SK-N-SH (cell line): ENCODE measurements at regions not wholly inside any gene's neighbourhood (a gene's known extent, or its start where the extent isn't known, plus 50 kb on each side); places are given as distances from the start of the nearest gene placed in this dataset.

Experiments used
- CTCF ChIA-PET: fragments of 300-600, 350-600 bp; formaldehyde crosslinking; extraction: SDS; loops from one replicate; lab custom pipeline; 2021; lab: Yijun Ruan, JAX
- POLR2A ChIA-PET: fragments of 350-600 bp; sonication (Branson Sonifier 250); formaldehyde crosslinking; extraction: SDS; loops from one replicate; lab custom pipeline; 2020; ENCODE audit warnings: antibody characterized with exemption, inconsistent platforms; lab: Yijun Ruan, JAX
- DNase-seq: peaks from one replicate; pipeline ENCODE4 v3.0.0; 2012
- H2AFZ ChIP-seq: fragments of 200-600 bp; sonication (generic); 2 replicates; pipeline ENCODE4 v1.8.1; 2016; ENCODE audit warnings: antibody characterized with exemption, mild to moderate bottlenecking, low read depth
- H3F3A ChIP-seq: fragments of 200-600 bp; sonication (generic); replicated peaks from 2 replicates; pipeline ENCODE3; 2016; ENCODE audit warnings: antibody characterized with exemption, mild to moderate bottlenecking; ENCODE audit not compliant: insufficient read depth
- H3K27ac ChIP-seq, 2 experiments: fragments of 200-500 bp in 1 of 2; fragments of 200-600 bp in 1 of 2; sonication (Bioruptor generic) in 1 of 2; sonication (generic), shearing (Covaris generic) in 1 of 2; 2 replicates each; pipeline versions ENCODE4 v1.5.1 to v1.6.1; 2014 to 2016; ENCODE audit warnings: low read depth in 2 of 2, inconsistent platforms in 1 of 2, low read length in 1 of 2, mild to moderate bottlenecking in 1 of 2, mixed read lengths in 1 of 2
- H3K27me3 ChIP-seq: fragments of 200-600 bp; sonication (generic), shearing (Covaris generic); 2 replicates; pipeline ENCODE4 v1.6.1; 2016; ENCODE audit warnings: mixed run types; ENCODE audit not compliant: insufficient read depth
- H3K36me3 ChIP-seq, 2 experiments: fragments of 200-500 bp in 1 of 2; fragments of 200-600 bp in 1 of 2; sonication (Bioruptor generic) in 1 of 2; sonication (generic) in 1 of 2; replicated peaks in 1 of 2; 2 replicates each; pipeline versions ENCODE3 to v1.5.1; 2014 to 2016; ENCODE audit warnings: low read length in 1 of 2, mild to moderate bottlenecking in 1 of 2; ENCODE audit not compliant: insufficient read depth in 2 of 2, control insufficient read depth in 1 of 2
- H3K4me1 ChIP-seq, 2 experiments: fragments of 200-500 bp in 1 of 2; fragments of 200-600 bp in 1 of 2; sonication (Bioruptor generic) in 1 of 2; sonication (generic), shearing (Covaris generic) in 1 of 2; 2 replicates each; pipeline versions ENCODE4 v1.5.1 to v1.6.1; 2014 to 2016; ENCODE audit warnings: low read depth in 1 of 2, low read length in 1 of 2, mixed run types in 1 of 2; ENCODE audit not compliant: insufficient read depth in 2 of 2, control insufficient read depth in 1 of 2
- H3K4me2 ChIP-seq: fragments of 200-600 bp; sonication (generic), shearing (Covaris generic); 2 replicates; pipeline ENCODE4 v1.6.1; 2017; ENCODE audit warnings: mixed run types
- H3K4me3 ChIP-seq, 2 experiments: fragments of 200-500 bp in 1 of 2; fragments of 200-600 bp in 1 of 2; sonication (Bioruptor generic) in 1 of 2; sonication (generic), shearing (Covaris generic) in 1 of 2; 2 replicates each; pipeline versions ENCODE4 v1.5.1 to v1.8.1; 2014 to 2016; ENCODE audit warnings: low read depth in 2 of 2, inconsistent platforms in 1 of 2, low read length in 1 of 2, mild to moderate bottlenecking in 1 of 2, mixed read lengths in 1 of 2, moderate library complexity in 1 of 2
- H3K79me2 ChIP-seq: fragments of 200-600 bp; sonication (generic); 2 replicates; pipeline ENCODE4 v1.8.1; 2017; ENCODE audit warnings: mild to moderate bottlenecking; ENCODE audit not compliant: insufficient read depth
- H3K9ac ChIP-seq: fragments of 200-600 bp; sonication (generic); 2 replicates; pipeline ENCODE4 v1.6.1; 2017; ENCODE audit warnings: mixed run types
- H3K9me2 ChIP-seq: fragments of 200-600 bp; sonication (generic); 2 replicates; pipeline ENCODE4 v1.6.1; 2017; ENCODE audit warnings: mixed run types
- H3K9me3 ChIP-seq: fragments of 200-600 bp; sonication (generic); 2 replicates; pipeline ENCODE4 v1.6.1; 2017; ENCODE audit warnings: mixed run types, mild to moderate bottlenecking, moderate library complexity
- H4K20me1 ChIP-seq: fragments of 200-600 bp; sonication (generic); 2 replicates; pipeline ENCODE4 v1.6.1; 2017; ENCODE audit warnings: mild to moderate bottlenecking, mixed run types; ENCODE audit not compliant: insufficient read depth
- EZH2phosphoT487 ChIP-seq: fragments of 200-600 bp; sonication (generic); IDR thresholded peaks from 2 replicates; pipeline ENCODE4 v1.6.1; 2017; ENCODE audit warnings: low read depth, mixed run types, mild to moderate bottlenecking, antibody characterized with exemption, moderate library complexity, borderline replicate concordance
- FOSL2 ChIP-seq: IDR thresholded peaks from 2 replicates; pipeline ENCODE4 v1.4.0; 2012; ENCODE audit warnings: low read depth, mild to moderate bottlenecking, moderate library complexity, borderline replicate concordance
- GATA2 ChIP-seq: sonication (generic); formaldehyde crosslinking; IDR thresholded peaks from 2 replicates; pipeline ENCODE4 v1.5.0; 2020; ENCODE audit warnings: mild to moderate bottlenecking, missing genetic modification reagents
- JUND ChIP-seq: IDR thresholded peaks from 2 replicates; pipeline ENCODE4 v1.4.0; 2012
- MEF2A ChIP-seq: IDR thresholded peaks from 2 replicates; pipeline ENCODE4 v1.4.0; 2012; ENCODE audit warnings: low read depth, borderline replicate concordance
- MXI1 ChIP-seq: IDR thresholded peaks from 2 replicates; pipeline ENCODE4 v1.6.1; 2012; ENCODE audit warnings: mild to moderate bottlenecking, low read depth, low read length, improper control_type of control experiment
- RFX5 ChIP-seq: IDR thresholded peaks from 2 replicates; pipeline ENCODE4 v1.6.1; 2012; ENCODE audit warnings: mild to moderate bottlenecking, improper control_type of control experiment, low read length
- TEAD4 ChIP-seq: IDR thresholded peaks from 2 replicates; pipeline ENCODE4 v1.4.0; 2012; ENCODE audit warnings: mild to moderate bottlenecking, borderline replicate concordance; ENCODE audit not compliant: insufficient read depth
- YY1 ChIP-seq: IDR thresholded peaks from 2 replicates; pipeline ENCODE4 v1.4.0; 2012; ENCODE audit warnings: low read depth, mild to moderate bottlenecking
- WGBS: methylation state at CpG from one replicate; pipeline ENCODE4 v1.1.6; 2017; ENCODE audit warnings: low lambda C conversion rate; 5-methylcytosine and 5-hydroxymethylcytosine counted together
- TF ChIP-seq, protein P1 (sequence below): fragments of 150-350 bp; IDR thresholded peaks from 2 replicates; pipeline ENCODE4 v1.6.1; 2017; ENCODE audit warnings: antibody characterized with exemption, low read length, low read depth, borderline replicate concordance
- TF ChIP-seq, protein P2 (sequence below): fragments of 200-600 bp; sonication (generic); IDR thresholded peaks from 2 replicates; pipeline ENCODE4 v1.6.1; 2017; ENCODE audit warnings: antibody characterized with exemption, mild to moderate bottlenecking, moderate library complexity
- TF ChIP-seq, protein P3 (sequence below): IDR thresholded peaks from 2 replicates; pipeline ENCODE4 v1.4.0; 2012; ENCODE audit warnings: low read depth, borderline replicate concordance

DNA sequence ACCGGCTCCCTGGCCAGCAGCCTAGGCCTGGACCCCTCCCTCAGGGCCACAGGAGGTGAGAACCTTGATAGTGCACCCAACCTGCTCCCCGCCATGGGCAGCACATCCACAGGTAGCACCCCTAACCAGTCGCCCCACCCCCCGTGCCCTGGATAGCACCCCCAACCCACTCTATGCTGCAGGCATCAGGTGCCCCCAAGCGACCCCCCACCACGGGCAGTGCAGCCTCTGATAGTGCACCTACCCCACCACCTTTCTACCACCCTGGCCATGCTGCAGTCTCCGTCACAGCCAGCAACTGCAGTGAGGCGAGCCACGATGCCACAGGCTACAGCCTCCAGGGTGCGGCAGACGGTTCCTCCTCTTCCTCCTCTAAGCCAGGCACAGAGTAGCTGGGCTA is 55.6 kb downstream of the SOWAHC start:
- no peak overlapping the region for H3K4me2 ChIP-seq
- H3F3A ChIP-seq: no peaks in the 10 kb centered on the region
- ChIA-PET POLR2A (no interaction called here), CTCF (interaction anchor here (0.7 kb wide), 1 partner anchor 1978 kb away, joined by 3 read pairs; no protein-coding TSS in a partner anchor)
- TF ChIP-seq, protein P1, sequence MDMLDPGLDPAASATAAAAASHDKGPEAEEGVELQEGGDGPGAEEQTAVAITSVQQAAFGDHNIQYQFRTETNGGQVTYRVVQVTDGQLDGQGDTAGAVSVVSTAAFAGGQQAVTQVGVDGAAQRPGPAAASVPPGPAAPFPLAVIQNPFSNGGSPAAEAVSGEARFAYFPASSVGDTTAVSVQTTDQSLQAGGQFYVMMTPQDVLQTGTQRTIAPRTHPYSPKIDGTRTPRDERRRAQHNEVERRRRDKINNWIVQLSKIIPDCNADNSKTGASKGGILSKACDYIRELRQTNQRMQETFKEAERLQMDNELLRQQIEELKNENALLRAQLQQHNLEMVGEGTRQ: no peak
- no peak for TF ChIP-seq GATA2
- TF ChIP-seq, protein P2, sequence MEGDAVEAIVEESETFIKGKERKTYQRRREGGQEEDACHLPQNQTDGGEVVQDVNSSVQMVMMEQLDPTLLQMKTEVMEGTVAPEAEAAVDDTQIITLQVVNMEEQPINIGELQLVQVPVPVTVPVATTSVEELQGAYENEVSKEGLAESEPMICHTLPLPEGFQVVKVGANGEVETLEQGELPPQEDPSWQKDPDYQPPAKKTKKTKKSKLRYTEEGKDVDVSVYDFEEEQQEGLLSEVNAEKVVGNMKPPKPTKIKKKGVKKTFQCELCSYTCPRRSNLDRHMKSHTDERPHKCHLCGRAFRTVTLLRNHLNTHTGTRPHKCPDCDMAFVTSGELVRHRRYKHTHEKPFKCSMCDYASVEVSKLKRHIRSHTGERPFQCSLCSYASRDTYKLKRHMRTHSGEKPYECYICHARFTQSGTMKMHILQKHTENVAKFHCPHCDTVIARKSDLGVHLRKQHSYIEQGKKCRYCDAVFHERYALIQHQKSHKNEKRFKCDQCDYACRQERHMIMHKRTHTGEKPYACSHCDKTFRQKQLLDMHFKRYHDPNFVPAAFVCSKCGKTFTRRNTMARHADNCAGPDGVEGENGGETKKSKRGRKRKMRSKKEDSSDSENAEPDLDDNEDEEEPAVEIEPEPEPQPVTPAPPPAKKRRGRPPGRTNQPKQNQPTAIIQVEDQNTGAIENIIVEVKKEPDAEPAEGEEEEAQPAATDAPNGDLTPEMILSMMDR: no peak
- H3K9ac ChIP-seq: no peak overlapping the region
- H3K4me3 ChIP-seq: no peak overlapping the region
- WGBS: 92% methylated on average over 6 of the region's 11 CpGs
- H3K27me3 ChIP-seq: no peaks in the 10 kb centered on the region
- no peaks in the 10 kb centered on the region for H3K36me3 ChIP-seq
- no peak for DNase-seq
- no peak overlapping the region for H2AFZ ChIP-seq
- no peak overlapping the region for H3K27ac ChIP-seq
- peaks cover 0 to 14% of the 10 kb centered on the region in 2 experiments; a peak in 2 of 4 replicates for H3K4me1 ChIP-seq
- no peaks in the 10 kb centered on the region for H3K9me3 ChIP-seq
- H3K9me2 ChIP-seq: no peaks in the 10 kb centered on the region
- no peaks in the 10 kb centered on the region for H3K79me2 ChIP-seq
- H4K20me1 ChIP-seq: no peaks in the 10 kb centered on the region

DNA sequence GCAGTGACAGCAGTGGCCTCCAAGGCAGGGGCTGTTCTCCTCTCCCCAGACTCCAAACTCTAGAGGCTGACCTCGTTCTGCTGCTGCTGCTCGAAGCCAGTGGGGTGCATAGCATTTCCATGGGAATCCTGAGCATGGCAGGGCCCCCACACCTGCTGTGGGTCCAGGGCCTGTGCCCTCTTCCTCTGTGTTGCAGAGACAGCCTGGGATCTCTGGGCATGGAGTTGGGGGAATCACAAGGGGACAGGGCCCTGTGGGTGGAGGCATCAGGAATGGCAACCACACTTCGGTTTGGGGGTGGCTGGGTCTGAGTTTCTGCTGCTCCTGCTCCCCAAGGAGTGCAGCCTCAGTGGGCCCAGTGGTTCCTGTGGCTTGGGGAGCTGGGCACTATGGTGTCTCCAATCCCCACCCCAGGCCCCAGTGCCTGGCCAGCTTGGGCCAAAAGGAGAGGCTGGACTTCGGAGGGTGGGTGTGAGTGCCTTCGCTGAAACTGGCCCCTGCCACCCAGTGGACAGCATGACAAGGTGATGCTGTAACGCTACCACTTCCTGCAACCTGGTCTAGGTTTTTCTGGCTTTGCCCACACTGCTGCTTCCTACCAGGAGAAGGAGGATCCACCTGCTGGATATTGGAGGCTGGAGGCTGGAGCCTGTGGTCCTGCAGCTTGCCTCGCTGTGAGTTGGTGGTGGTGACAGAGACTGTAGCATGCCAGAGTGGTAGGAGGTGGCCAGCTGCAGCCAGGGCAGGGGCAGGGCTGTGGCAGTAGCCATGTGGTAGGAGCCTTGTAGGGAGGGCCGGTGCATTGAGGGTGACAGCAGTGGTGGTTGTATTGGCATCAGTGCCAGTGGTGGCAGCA is 56.6 kb downstream of the SOWAHC start:
- Histone ChIP-seq H3K9me2 (no peaks in the 10 kb centered on the region), H4K20me1 (no peaks in the 10 kb centered on the region), H3K9ac (no peak overlapping the region), H3K36me3 (no peaks in the 10 kb centered on the region), H3K4me2 (no peak overlapping the region), H3K4me1 (peaks cover 0 to 14% of the 10 kb centered on the region in 2 experiments; a peak in 2 of 4 replicates), H3K27ac (no peak overlapping the region), H3K27me3 (no peaks in the 10 kb centered on the region), H3K4me3 (no peak overlapping the region), H3F3A (no peaks in the 10 kb centered on the region), H2AFZ (no peak overlapping the region), H3K79me2 (no peaks in the 10 kb centered on the region), H3K9me3 (no peaks in the 10 kb centered on the region)
- 90% methylated on average over 3 of the region's 8 CpGs for WGBS
- no peak for DNase-seq
- TF ChIP-seq EZH2phosphoT487 (no peak), GATA2 (no peak), JUND (no peak), FOSL2 (no peak), RFX5 (no peak), YY1 (no peak), MXI1 (no peak), TEAD4 (no peak), MEF2A (no peak)
- TF ChIP-seq, protein P1: no peak
- TF ChIP-seq, protein P3, sequence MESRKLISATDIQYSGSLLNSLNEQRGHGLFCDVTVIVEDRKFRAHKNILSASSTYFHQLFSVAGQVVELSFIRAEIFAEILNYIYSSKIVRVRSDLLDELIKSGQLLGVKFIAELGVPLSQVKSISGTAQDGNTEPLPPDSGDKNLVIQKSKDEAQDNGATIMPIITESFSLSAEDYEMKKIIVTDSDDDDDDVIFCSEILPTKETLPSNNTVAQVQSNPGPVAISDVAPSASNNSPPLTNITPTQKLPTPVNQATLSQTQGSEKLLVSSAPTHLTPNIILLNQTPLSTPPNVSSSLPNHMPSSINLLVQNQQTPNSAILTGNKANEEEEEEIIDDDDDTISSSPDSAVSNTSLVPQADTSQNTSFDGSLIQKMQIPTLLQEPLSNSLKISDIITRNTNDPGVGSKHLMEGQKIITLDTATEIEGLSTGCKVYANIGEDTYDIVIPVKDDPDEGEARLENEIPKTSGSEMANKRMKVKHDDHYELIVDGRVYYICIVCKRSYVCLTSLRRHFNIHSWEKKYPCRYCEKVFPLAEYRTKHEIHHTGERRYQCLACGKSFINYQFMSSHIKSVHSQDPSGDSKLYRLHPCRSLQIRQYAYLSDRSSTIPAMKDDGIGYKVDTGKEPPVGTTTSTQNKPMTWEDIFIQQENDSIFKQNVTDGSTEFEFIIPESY: no peak
- ChIA-PET CTCF (interaction anchor here (0.6 to 0.7 kb wide), 2 partner anchors 241 to 1980 kb away, joined by 3 read pairs; no protein-coding TSS in a partner anchor), POLR2A (interaction anchor here (0.5 kb wide), 1 partner anchor 20 kb away, joined by 3 read pairs; no protein-coding TSS in a partner anchor)
